Activated CD4-positive, alpha-beta T cell treated with anti-CD3 and anti-CD28 coated beads, Interleukin-2, amount 10 ng/mL, durations not matched to agents 7 days and 5 days (primary cell): ENCODE measurements at regions not wholly inside any gene's neighbourhood (a gene's known extent, or its start where the extent isn't known, plus 50 kb on each side); places are given as distances from the start of the nearest gene placed in this dataset.

Experiments used
- CTCF ChIA-PET: fragments of 350-600 bp; sonication (Branson Sonifier 250); formaldehyde crosslinking; loops from one replicate; lab custom pipeline; 2021; ENCODE audit warnings: antibody characterized with exemption; lab: Charles Lee
- POLR2A ChIA-PET: fragments of 350-600 bp; sonication (Branson Sonifier 250); formaldehyde crosslinking; loops from one replicate; lab custom pipeline; 2021; ENCODE audit warnings: antibody characterized with exemption; lab: Charles Lee
- DNase-seq: peaks from one replicate; pipeline ENCODE4 v3.0.0-alpha.2; 2020
- H3K27ac Mint-ChIP-seq: one replicate; pipeline ENCODE4 v1.8.0; 2021; ENCODE audit warnings: mild to moderate bottlenecking, moderate library complexity, mixed read lengths
- H3K27me3 Mint-ChIP-seq: one replicate; pipeline ENCODE4 v1.8.0; 2021; ENCODE audit warnings: mixed read lengths
- H3K36me3 Mint-ChIP-seq: one replicate; pipeline ENCODE4 v1.8.0; 2021; ENCODE audit warnings: low read depth, mixed read lengths
- H3K4me1 Mint-ChIP-seq: one replicate; pipeline ENCODE4 v1.8.0; 2021; ENCODE audit warnings: mixed read lengths
- H3K4me3 Mint-ChIP-seq: one replicate; pipeline ENCODE4 v1.8.0; 2021; ENCODE audit warnings: mild to moderate bottlenecking, moderate library complexity, mixed read lengths
- H3K9me3 Mint-ChIP-seq: one replicate; pipeline ENCODE4 v1.8.0; 2021; ENCODE audit warnings: mixed read lengths

DNA sequence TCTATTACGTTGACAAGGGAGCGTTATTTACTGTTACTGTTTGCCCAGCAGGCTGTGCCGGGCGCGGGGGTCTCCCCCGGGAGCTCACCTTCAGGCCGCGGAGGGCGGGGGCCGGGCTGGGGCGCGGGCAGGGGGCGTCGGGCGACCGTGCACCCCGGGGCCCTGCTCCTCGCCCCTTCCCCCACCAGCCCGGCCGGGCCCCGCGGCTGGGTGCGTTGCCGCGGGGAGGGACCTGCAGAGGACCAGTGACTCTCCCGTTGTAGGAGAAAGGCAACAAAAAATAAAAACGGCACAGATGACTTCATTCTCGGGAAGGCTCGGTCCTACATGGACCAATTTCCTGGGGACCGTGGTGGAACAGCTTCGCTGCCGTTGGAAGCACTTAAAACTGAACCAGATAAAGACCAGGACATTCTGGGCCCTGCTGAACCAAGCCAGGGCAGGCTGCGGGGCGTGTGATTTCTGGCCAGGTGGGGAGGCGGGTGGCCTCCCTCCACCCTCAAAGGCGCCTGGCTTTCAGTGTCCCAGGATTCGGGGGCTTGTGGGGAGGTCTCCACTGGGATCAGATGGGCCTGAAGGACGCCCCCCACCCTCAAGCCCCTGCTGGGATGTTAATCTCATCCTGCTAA is 57.4 kb downstream of the IGLL1 start:
- no peaks in the 10 kb centered on the region for H3K36me3 Mint-ChIP-seq
- H3K27me3 Mint-ChIP-seq: peaks cover 20% of the 10 kb centered on the region

DNA sequence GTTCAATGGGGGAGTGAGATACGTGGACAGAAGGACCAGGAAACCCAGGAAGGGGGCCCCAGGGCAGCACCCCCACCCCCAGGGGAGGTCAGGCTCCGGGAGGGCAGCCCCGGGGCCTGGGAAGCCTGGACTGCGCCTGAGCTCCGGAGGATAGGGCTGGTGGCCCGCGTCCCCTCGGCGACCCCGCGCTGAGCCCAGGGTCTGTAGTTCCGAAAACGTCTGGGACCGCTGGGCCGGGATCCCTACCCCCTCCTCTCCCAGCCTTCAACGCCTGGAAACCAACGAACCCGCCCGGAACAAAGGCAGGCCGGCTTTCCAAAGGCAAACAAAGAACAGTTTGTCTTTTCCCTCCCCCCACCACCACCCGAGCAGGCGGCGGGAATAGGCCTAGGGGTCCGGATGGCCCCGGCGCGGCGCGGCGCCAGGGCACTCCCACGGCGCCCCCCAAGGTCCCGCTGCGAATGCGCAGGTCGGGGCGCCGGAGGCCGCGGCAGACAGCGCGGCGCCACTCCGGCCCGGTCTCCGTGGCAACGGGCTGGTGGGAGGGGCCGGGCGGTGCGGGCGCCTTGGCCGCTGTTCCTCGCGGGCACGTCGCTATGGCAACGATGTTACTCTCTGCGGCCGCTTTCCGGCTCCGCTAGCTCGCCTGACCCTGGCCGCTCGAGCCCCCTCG is 58.5 kb downstream of the IGLL1 start:
- H3K9me3 Mint-ChIP-seq: no peaks in the 10 kb centered on the region

More for the DNA sequence above, 57.4 kb downstream of the IGLL1 start:
- H3K27ac Mint-ChIP-seq: no peak overlapping the region
- no peak for DNase-seq
- no peaks in the 10 kb centered on the region for H3K9me3 Mint-ChIP-seq
- ChIA-PET CTCF (no interaction called here), POLR2A (no interaction called here)
- H3K4me1 Mint-ChIP-seq: peaks cover 4% of the 10 kb centered on the region
- H3K4me3 Mint-ChIP-seq: no peak overlapping the region

DNA sequence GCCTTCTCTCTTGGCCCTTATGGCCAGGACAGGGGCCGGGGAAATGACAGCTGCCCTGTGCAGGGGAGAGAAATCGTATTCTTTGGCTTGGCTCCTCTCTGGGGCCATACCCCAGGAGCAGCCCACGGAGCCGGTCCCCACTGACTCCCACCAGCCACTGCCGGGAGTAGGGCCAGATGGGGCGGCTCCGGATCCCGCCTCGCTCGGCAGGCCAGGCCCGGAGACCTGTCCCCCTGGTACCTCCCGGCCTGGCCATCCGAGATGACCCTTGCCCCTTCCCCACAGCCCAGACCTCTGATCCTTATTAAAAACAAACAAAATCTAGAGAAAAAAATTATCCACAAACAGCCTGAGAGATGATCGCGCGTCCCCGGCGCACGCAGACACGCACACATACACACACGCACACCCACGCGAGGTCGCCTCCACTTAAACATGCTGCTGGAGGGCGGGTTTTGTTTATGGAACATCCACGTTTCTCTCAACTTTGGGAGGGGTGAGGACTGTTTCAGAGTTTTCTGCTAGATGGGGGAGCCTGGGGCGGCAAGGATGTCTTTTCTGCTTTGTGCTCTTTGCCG is 59.1 kb downstream of the IGLL1 start:
- Mint-ChIP-seq H3K4me3 (peak overlapping the region; percentile 51), H3K9me3 (no peaks in the 10 kb centered on the region), H3K27me3 (peaks cover 20% of the 10 kb centered on the region), H3K36me3 (no peaks in the 10 kb centered on the region), H3K27ac (peak overlapping the region; percentile 41), H3K4me1 (peaks cover 4% of the 10 kb centered on the region)
- ChIA-PET CTCF (no interaction called here), POLR2A (no interaction called here)
- DNase-seq: no peak

More for the DNA sequence above, 58.5 kb downstream of the IGLL1 start:
- H3K4me3 Mint-ChIP-seq: peak overlapping the region; percentile 51
- H3K27me3 Mint-ChIP-seq: peaks cover 20% of the 10 kb centered on the region
- CTCF ChIA-PET: no interaction called here
- H3K4me1 Mint-ChIP-seq: peaks cover 4% of the 10 kb centered on the region
- no peak overlapping the region for H3K27ac Mint-ChIP-seq
- DNase-seq: peak; percentile 79
- POLR2A ChIA-PET: no interaction called here
- no peaks in the 10 kb centered on the region for H3K36me3 Mint-ChIP-seq

DNA sequence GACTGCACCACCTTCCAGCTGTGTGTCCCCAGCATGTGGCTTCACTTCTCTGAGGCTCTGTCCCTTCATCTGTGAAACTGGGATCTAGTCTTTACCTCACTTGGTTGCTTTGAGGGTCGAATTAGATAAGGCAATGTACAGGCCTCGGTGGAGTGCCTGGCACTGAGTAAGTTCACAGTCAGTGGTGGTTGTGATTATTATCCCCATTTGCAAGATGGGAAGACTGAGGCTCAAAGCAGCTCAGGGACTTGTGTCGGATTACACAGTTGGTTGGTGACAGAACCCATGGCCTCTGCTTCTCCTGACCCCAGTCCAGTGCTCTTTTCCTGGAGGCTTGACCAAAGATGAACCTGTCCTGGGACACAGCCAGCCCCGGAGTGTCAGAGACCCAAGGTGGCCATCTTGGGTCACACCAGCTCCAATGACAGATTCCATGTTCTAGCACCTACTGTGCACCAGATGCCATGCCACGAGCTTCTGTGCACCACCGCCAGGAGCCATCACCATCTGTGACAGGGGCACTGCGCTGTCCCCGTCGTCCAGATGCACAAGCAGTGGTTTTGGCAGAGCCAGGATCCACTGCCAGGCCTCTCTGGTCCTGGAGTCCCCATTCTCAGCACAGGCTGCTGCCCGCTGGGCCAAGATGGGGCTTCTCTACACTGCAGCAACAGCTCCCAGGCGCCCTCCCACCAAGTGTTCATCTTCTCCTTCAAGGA is 60.5 kb downstream of the IGLL1 start:
- H3K27me3 Mint-ChIP-seq: peaks cover 20% of the 10 kb centered on the region

DNA sequence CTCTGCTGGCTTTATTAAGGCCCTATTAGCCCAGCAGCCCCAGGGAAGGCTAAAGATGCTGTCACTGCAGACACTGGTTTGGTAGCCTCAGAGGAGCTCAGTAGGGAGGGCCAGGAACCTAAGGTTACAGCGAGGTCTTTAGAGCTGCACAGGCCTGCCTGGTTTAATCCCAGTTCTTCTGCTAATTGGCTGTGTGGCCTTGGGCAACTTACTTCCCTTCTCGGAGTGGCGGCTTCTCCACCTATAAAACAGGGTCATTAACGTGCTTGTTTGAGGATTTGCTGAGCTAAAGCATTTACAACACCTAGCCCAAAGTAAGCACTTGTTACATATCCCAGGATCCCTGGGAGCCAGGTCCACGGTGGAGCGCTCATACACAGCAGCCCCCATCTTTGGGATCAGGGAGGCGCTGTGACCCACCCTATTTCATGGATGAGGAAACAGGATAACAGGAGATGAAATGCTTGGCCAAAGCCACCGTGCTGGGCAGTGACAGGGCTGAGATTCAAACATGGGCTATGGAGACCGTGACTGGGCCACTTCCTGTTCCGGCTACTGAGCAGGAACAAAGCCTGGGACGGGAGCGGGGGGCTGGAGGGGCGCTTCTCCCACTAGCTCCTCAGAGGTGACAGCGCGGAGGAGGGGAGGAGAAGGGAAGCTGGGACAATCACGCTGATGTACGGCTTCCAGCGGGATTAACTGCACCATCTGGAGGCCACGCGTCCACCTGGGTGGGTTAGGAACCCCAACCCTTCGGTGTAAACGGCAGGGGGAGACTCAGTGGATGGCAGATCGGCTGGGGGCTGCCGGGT is 61.5 kb downstream of the IGLL1 start:
- H3K36me3 Mint-ChIP-seq: no peaks in the 10 kb centered on the region
- no peaks in the 10 kb centered on the region for H3K9me3 Mint-ChIP-seq
- no peak for DNase-seq
- CTCF ChIA-PET: no interaction called here
- H3K27me3 Mint-ChIP-seq: peaks cover 15% of the 10 kb centered on the region
- POLR2A ChIA-PET: no interaction called here
- H3K4me1 Mint-ChIP-seq: peaks cover 4% of the 10 kb centered on the region
- no peak overlapping the region for H3K4me3 Mint-ChIP-seq
- H3K27ac Mint-ChIP-seq: no peak overlapping the region

More for the DNA sequence above, 60.5 kb downstream of the IGLL1 start:
- ChIA-PET CTCF (interaction anchor here (0.5 to 0.8 kb wide), 2 partner anchors 116 to 232 kb away, joined by 4 to 5 read pairs; no protein-coding TSS in a partner anchor), POLR2A (no interaction called here)
- Mint-ChIP-seq H3K36me3 (no peaks in the 10 kb centered on the region), H3K9me3 (no peaks in the 10 kb centered on the region), H3K27ac (no peak overlapping the region), H3K4me3 (no peak overlapping the region), H3K4me1 (peaks cover 4% of the 10 kb centered on the region)
- DNase-seq: no peak

DNA sequence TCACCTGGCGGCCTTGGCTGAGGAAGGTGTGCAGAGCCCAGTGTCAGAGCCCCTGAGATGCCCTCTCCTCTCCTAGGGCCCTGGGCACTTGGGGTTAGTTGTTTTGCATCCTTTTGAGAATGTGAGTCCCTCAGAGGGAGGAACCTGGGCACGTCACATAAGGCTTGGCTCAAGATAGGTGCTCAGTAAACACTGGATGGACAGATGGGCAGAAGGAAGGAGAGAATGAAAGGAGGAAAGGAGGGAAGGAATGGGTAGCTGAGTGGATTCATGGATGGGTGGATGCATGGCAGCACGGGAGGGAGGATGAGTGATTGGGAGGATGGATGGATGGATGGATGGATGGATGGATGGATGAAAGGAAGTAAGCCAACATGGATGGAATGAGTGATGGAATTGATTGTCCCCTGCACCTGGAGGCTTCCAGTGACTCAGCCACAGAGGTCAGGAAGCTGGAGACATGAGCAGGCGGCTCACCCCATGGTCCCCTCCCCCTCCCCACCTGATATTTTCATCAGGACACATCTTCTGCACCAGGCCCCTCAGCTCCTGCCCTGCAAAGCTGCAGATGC is 62.2 kb downstream of the IGLL1 start:
- ChIA-PET CTCF (no interaction called here), POLR2A (no interaction called here)
- Mint-ChIP-seq H3K4me3 (no peak overlapping the region), H3K36me3 (no peaks in the 10 kb centered on the region), H3K27me3 (peaks cover 11% of the 10 kb centered on the region), H3K9me3 (no peaks in the 10 kb centered on the region), H3K27ac (no peak overlapping the region), H3K4me1 (peaks cover 4% of the 10 kb centered on the region)
- no peak for DNase-seq

DNA sequence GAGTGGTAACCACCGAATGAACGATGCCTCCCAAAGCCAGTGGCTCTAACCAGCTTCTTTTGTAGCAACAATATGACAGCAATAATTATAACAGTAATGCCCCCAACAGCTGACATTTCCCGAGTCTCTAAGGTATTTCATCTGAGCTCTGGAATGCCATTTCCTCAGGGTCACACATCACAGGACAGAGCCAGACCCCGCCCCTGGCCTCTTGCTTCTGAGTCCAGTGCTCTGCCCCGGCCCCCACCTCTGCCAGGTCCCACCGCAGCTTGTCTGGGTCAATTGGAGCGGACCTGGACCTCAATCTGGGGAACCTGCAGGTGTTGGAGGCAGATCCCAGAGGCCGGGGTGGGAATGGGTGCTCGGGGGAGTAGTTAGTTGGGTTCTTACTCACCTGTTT is 63.8 kb downstream of the IGLL1 start:
- Mint-ChIP-seq H3K27me3 (peaks cover 9% of the 10 kb centered on the region), H3K27ac (no peak overlapping the region), H3K36me3 (no peaks in the 10 kb centered on the region), H3K4me3 (no peak overlapping the region), H3K4me1 (peaks cover 4% of the 10 kb centered on the region), H3K9me3 (no peaks in the 10 kb centered on the region)
- CTCF ChIA-PET: no interaction called here
- no peak for DNase-seq
- POLR2A ChIA-PET: no interaction called here

DNA sequence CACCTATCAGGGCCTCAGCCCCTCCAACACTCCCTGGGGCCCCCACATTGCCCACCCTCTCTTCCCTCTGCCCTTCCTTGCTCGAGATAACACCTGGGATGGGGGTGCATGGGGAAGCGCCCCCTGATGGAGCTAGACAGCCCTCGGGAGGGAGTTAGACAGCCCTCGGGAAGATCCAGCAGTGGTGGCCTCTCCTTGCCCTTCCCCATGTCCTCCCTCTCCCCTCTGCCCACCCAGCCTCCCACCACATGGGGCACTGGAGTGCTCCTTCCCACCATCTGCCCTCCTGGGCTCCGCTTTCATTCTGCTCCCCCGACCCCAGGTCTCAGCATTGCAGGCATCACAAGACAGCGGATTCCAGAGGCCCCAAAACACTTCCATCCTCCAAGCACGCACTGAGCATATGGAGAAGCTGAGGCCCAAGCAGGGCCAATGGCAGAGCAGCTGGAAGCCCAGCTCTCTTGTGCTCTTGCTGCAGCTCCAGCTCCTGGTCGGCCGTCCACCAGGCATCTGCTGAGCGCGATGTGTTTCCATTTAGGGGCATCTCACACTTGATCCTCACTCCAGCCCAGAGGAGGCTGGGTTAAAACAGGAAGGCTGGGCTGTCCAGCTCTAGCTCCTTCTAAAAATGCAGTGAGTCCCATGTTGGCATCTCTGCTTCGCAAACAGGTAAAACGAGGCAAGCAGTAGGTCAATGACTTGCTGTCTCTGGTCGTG is 65.6 kb downstream of the IGLL1 start:
- no peaks in the 10 kb centered on the region for H3K36me3 Mint-ChIP-seq
- H3K27ac Mint-ChIP-seq: no peak overlapping the region
- H3K4me1 Mint-ChIP-seq: no peaks in the 10 kb centered on the region
- H3K9me3 Mint-ChIP-seq: no peaks in the 10 kb centered on the region
- no peak for DNase-seq
- CTCF ChIA-PET: no interaction called here
- no peak overlapping the region for H3K4me3 Mint-ChIP-seq
- H3K27me3 Mint-ChIP-seq: peaks cover 3% of the 10 kb centered on the region
- POLR2A ChIA-PET: no interaction called here

DNA sequence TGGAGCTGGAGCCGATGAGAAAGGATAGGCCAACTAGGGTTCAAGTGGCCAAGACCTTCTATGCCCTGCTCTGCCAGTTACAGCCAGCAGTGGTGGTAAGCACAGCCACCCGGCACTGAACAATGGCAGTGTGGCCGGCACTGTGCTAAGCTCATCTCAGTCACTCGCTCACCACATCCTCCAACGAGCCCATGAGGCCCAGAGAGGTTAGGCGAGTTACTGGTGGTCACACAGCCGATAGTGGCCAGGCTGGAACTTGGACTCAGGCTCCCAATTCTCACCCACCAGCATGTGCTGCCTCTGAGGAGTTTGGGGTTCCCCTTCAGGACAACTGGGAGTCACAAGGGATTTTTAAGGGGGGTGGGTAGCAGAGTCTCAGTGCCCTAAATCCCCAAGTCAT is 66.4 kb downstream of the IGLL1 start:
- Mint-ChIP-seq H3K36me3 (no peaks in the 10 kb centered on the region), H3K27ac (no peak overlapping the region), H3K4me3 (no peak overlapping the region), H3K9me3 (no peaks in the 10 kb centered on the region), H3K4me1 (no peaks in the 10 kb centered on the region), H3K27me3 (peaks cover 2% of the 10 kb centered on the region)
- DNase-seq: no peak
- ChIA-PET POLR2A (no interaction called here), CTCF (no interaction called here)

DNA sequence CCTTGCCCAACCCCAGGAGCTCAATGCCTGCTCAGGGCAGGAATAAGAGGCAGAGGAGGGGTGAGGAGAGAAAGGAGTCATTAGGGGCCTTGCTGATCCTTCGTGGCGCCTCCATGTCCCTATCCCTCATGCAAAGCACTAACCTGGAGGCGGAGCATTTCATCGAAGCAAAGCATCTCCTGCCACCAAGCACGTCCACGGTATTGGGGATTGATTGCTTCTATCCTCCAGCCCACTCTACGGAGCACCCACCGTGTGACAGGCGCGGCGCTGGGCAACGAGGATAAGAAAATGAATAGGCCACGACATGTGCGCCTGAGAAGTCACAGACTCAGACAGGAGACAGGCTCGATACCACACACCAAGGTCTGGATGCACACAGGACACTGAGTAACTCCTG is 67.0 kb downstream of the IGLL1 start:
- Mint-ChIP-seq H3K4me1 (no peaks in the 10 kb centered on the region), H3K9me3 (no peaks in the 10 kb centered on the region), H3K27me3 (no peaks in the 10 kb centered on the region), H3K27ac (no peak overlapping the region), H3K4me3 (no peak overlapping the region), H3K36me3 (no peaks in the 10 kb centered on the region)
- ChIA-PET POLR2A (no interaction called here), CTCF (no interaction called here)
- DNase-seq: no peak

DNA sequence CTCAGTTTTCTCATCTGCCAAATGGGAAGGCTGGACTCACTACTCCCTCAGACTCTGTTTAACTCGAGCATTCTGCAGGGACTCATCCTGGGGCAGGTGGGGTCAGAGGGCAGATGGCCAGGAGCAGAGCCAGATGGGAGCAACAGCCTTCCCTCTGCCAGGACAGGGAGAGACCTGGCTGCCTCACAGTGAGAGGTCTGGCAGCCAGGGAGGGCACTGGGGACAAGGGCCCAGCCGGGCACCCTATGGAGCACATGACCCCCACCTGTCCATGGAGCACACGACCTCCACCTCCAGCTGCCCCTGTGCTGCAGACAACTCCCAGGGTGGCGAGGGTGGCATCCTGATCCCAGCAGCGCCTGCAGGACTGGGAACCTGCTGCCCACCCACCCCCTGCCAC is 67.4 kb downstream of the IGLL1 start:
- H3K36me3 Mint-ChIP-seq: no peaks in the 10 kb centered on the region
- no peak overlapping the region for H3K4me3 Mint-ChIP-seq
- no peaks in the 10 kb centered on the region for H3K9me3 Mint-ChIP-seq
- ChIA-PET CTCF (no interaction called here), POLR2A (no interaction called here)
- no peak for DNase-seq
- H3K27me3 Mint-ChIP-seq: no peaks in the 10 kb centered on the region
- no peaks in the 10 kb centered on the region for H3K4me1 Mint-ChIP-seq
- no peak overlapping the region for H3K27ac Mint-ChIP-seq

DNA sequence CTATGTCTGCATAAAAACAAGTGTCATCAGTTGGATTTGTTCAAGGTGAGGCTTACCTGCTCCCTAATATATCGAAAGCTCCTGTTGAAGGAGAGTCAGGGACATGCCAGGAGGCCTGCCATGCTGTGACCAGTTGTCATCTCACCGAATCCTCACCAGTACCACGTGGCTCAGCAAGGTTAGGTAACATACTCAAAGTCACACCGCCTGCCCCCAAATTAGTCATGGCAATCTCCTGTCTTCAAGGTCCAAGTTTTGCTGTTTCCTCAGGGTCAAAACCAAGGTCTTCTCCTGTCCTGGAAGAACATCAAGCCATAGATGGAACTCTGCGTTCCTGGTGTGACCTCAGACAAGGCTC is 67.8 kb downstream of the IGLL1 start:
- H3K4me3 Mint-ChIP-seq: no peak overlapping the region
- CTCF ChIA-PET: no interaction called here
- POLR2A ChIA-PET: no interaction called here
- DNase-seq: no peak
- no peaks in the 10 kb centered on the region for H3K36me3 Mint-ChIP-seq
- H3K9me3 Mint-ChIP-seq: no peaks in the 10 kb centered on the region
- H3K4me1 Mint-ChIP-seq: no peaks in the 10 kb centered on the region
- H3K27ac Mint-ChIP-seq: no peak overlapping the region
- no peaks in the 10 kb centered on the region for H3K27me3 Mint-ChIP-seq
